K562 (cell line): ENCODE measurements at regions not wholly inside any gene's neighbourhood (a gene's known extent, or its start where the extent isn't known, plus 50 kb on each side); places are given as distances from the start of the nearest gene placed in this dataset.

Experiments
- ATAC-seq: fragments of 200-7000 bp; cut with Tn5 transposase; 3 replicates; pipeline ENCODE4 v1.9.1; 2020; ENCODE audit warnings: moderate library complexity
- BruUV-seq: library from RNA; stranded (reverse); fragments of 400-500 nt; replicated peaks from 2 replicates; lab custom pipeline; 2021; lab: Mats Ljungman, UMichigan
- CTCF ChIA-PET: fragments of 300-600 bp; formaldehyde crosslinking; extraction: SDS; loops from one replicate; lab custom pipeline; 2021; ENCODE audit warnings: low intra/inter-chr PET ratio; lab: Yijun Ruan, JAX
- POLR2A ChIA-PET: fragments of 300-600, 350-650 bp; sonication (Branson Sonifier 250); formaldehyde crosslinking; extraction: SDS; loops from one replicate; lab custom pipeline; 2021; ENCODE audit warnings: antibody characterized with exemption, inconsistent platforms; lab: Yijun Ruan, JAX
- DNase-seq, 4 experiments: peaks; one replicate each; pipeline versions ENCODE4 v3.0.0 to v3.0.0-alpha.2; 2011 to 2018; ENCODE audit warnings: low spot score in 3 of 4, mixed read lengths in 3 of 4; ENCODE audit errors: extremely low read depth in 1 of 4
- FAIRE-seq: peaks from 2 replicates; lab custom pipeline; 2011; peaks lifted over from hg19 to GRCh38; lab: Jason Lieb, UNC
- H2AFZ ChIP-seq: 2 replicates; pipeline ENCODE4 v1.6.0; 2011; ENCODE audit warnings: low read depth, low read length, control low read depth, inconsistent platforms
- H3K27ac ChIP-seq: fragments of 200-600 bp; 3 replicates; pipeline ENCODE4 v1.8.0; 2011; ENCODE audit warnings: low read depth, mild to moderate bottlenecking, control low read depth, inconsistent platforms, low read length, moderate library complexity, mixed read lengths; ENCODE audit errors: extremely low read depth
- H3K27me3 ChIP-seq, 2 experiments: fragments of 300-600 bp in 1 of 2; 2 replicates in 1 of 2; 3 replicates in 1 of 2; pipeline versions ENCODE4 v1.6.0 to v1.8.0; 2011; ENCODE audit warnings: inconsistent platforms in 2 of 2, low read length in 2 of 2, mild to moderate bottlenecking in 1 of 2, mixed read lengths in 1 of 2, moderate library complexity in 1 of 2; ENCODE audit not compliant: control insufficient read depth in 2 of 2, insufficient read depth in 2 of 2
- H3K36me3 ChIP-seq: fragments of 300-600 bp; 3 replicates; pipeline ENCODE4 v1.8.0; 2011; ENCODE audit warnings: mild to moderate bottlenecking, low read length, inconsistent platforms; ENCODE audit not compliant: control insufficient read depth, insufficient read depth
- H3K4me1 ChIP-seq, 2 experiments: fragments of 200-600 bp in 1 of 2; replicated peaks in 1 of 2; 2 replicates in 1 of 2; 3 replicates in 1 of 2; pipeline versions ENCODE4 v1.5.1 to v1.8.0; 2011; ENCODE audit warnings: inconsistent platforms in 2 of 2, low read length in 2 of 2, mild to moderate bottlenecking in 1 of 2, mixed read lengths in 1 of 2, moderate library complexity in 1 of 2; ENCODE audit not compliant: control insufficient read depth in 2 of 2, insufficient read depth in 2 of 2
- H3K4me2 ChIP-seq: 2 replicates; pipeline ENCODE4 v1.6.1; 2011; ENCODE audit warnings: low read length, control low read depth, inconsistent platforms, mixed read lengths; ENCODE audit not compliant: insufficient read depth
- H3K4me3 ChIP-seq: fragments of 200-600 bp; sonication (generic), shearing (Covaris generic); 2 replicates; pipeline ENCODE4 v1.5.1; 2016; ENCODE audit warnings: control low read depth, inconsistent platforms
- H3K79me2 ChIP-seq: fragments of 200-600 bp; 3 replicates; pipeline ENCODE4 v1.8.0; 2011; ENCODE audit warnings: low read length, inconsistent platforms; ENCODE audit not compliant: control insufficient read depth, insufficient read depth
- H3K9ac ChIP-seq, 2 experiments: 2 replicates each; pipeline versions ENCODE4 v1.6.0 to v1.6.1; 2011; ENCODE audit warnings: low read depth in 2 of 2, low read length in 2 of 2, control low read depth in 1 of 2, inconsistent platforms in 1 of 2, mild to moderate bottlenecking in 1 of 2, mixed read lengths in 1 of 2; ENCODE audit not compliant: insufficient read depth in 1 of 2
- H3K9me1 ChIP-seq: one replicate; pipeline ENCODE4 v1.6.0; 2011; ENCODE audit warnings: inconsistent platforms, mild to moderate bottlenecking, low read length, moderate library complexity; ENCODE audit not compliant: control insufficient read depth, insufficient read depth
- H3K9me3 ChIP-seq: replicated peaks from 2 replicates; pipeline ENCODE4 v1.5.1; 2011; ENCODE audit warnings: low read depth, low read length, inconsistent platforms; ENCODE audit not compliant: control insufficient read depth, insufficient read depth
- H4K20me1 ChIP-seq: replicated peaks from 2 replicates; pipeline ENCODE4 v1.6.1; 2011; ENCODE audit warnings: low read length, inconsistent platforms, mixed read lengths; ENCODE audit not compliant: control insufficient read depth, insufficient read depth
- CXXC5 ChIP-seq: fragments of 250-450 bp; sonication (Bioruptor Pico); IDR thresholded peaks from 2 replicates; pipeline ENCODE4 v1.8.0; 2022; ENCODE audit warnings: inconsistent platforms, mild to moderate bottlenecking, moderate library complexity
- HNRNPUL1 ChIP-seq: fragments of 200-400 bp; formaldehyde crosslinking; IDR thresholded peaks from 2 replicates; pipeline ENCODE4 v1.6.1; 2017; ENCODE audit warnings: low read length
- KAT8 ChIP-seq: fragments of 450-650 bp; IDR thresholded peaks from 2 replicates; pipeline ENCODE4 v1.6.1; 2016; ENCODE audit warnings: low read depth, mild to moderate bottlenecking
- OTX1 ChIP-seq: fragments of 450-650 bp; formaldehyde crosslinking; IDR thresholded peaks from 2 replicates; pipeline ENCODE4 v1.4.0; 2022; ENCODE audit warnings: mild to moderate bottlenecking
- PTBP1 ChIP-seq: fragments of 200-400 bp; formaldehyde crosslinking; IDR thresholded peaks from 2 replicates; pipeline ENCODE4 v1.6.1; 2017; ENCODE audit warnings: low read depth, low read length
- SIRT6 ChIP-seq: IDR thresholded peaks from one replicate; pipeline ENCODE4 v1.6.1; 2012; ENCODE audit warnings: low read depth, mild to moderate bottlenecking, control low read depth, inconsistent platforms, low read length, moderate library complexity
- ZNF212 ChIP-seq: fragments of 450-650 bp; formaldehyde crosslinking; IDR thresholded peaks from 2 replicates; pipeline ENCODE4 v1.4.0; 2020; ENCODE audit warnings: mild to moderate bottlenecking
- ZNF785 ChIP-seq: fragments of 250-450 bp; sonication (Bioruptor Pico); IDR thresholded peaks from 2 replicates; pipeline ENCODE4 v1.4.0; 2020; ENCODE audit warnings: mild to moderate bottlenecking
- WGBS: fragments of 100-300 bp; shearing (Covaris generic); methylation state at CpG from one replicate; pipeline ENCODE4 v1.1.6; 2016; ENCODE audit warnings: low coverage, mixed read lengths; ENCODE audit not compliant: insufficient coverage; ENCODE audit errors: missing lambda C conversion rate; 5-methylcytosine and 5-hydroxymethylcytosine counted together
- in situ Hi-C: fragments of 300-500 bp; cut with MboI; formaldehyde crosslinking; loops from 4 replicates; pipeline ENCODE4 v1.15.0; 2018; ENCODE audit warnings: inconsistent platforms, mixed read lengths
- intact Hi-C: fragments of 100-400 bp; cut with micrococcal nuclease; formaldehyde crosslinking; loops from 2 replicates; pipeline ENCODE4 v1.14.2; 2022
- TF ChIP-seq, protein P1 (sequence below): sonication (generic); formaldehyde crosslinking; IDR thresholded peaks from 2 replicates; pipeline ENCODE4 v1.8.1; 2022; ENCODE audit warnings: missing genetic modification reagents

DNA sequence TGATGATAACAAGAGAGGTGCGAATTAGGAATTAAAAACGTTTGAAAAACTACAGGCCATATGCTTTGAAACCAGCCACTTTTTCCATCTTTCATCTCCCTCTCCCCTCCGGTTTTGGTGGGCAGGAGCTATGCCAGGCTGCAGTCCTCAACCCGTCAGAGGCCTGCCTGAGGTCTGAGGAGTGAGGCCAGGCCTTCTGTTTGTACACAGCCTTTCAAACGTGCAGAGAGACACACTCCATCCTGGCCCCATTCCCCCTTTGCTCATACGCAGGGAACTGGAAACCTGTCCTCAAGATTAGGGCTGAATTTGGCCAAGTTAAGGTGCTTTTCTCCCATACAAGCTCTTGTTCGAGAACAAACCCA is 74.5 kb downstream of the ZIC5 start (continued):
- no peak for TF ChIP-seq OTX1 (CRISPR knock-in tag)
- no peak for TF ChIP-seq SIRT6
- no peak for TF ChIP-seq PTBP1
- TF ChIP-seq HNRNPUL1 = no peak
- TF ChIP-seq KAT8 = no peak

DNA sequence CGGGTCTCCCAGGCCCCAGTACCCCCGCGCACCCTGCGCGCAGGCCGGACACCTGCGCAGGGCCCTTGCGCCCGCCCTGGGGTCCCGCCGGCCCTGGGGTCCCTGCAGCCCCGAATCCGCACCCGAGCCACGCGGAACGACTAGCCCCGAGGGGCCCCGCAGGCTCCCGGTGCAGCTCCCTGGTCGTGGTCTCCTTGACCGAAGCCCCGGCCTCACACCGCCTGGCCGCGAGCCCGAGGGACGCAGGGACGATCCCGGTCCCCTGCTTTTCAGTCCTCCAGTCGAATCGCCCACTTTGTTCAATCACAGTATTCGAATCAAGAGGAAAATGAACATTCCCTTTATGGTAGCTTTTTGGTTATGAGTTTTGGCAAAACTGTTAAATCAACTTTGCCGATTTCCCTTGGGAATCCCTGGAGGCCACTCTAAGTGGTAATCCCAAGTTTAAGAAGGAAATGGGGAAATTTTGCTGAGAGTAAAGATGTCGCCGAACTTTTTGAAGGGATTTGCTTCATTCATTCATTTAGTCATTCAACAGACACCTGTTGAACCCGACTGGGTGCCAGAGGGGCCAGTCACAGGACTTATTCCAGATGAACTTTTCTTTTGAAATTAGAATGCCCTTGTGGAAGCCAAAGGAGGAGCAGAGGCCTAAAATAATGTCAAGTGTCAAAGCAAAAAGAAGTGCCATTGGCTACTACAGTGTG is 75.0 kb downstream of the ZIC5 start:
- ATAC-seq (no peak), DNase-seq (no peak), FAIRE-seq (no peak)
- Histone ChIP-seq H3K9ac (no peak overlapping the region), H3K4me2 (no peak overlapping the region), H3K4me3 (no peak overlapping the region), H3K9me3 (no peaks in the 10 kb centered on the region), H3K79me2 (no peaks in the 10 kb centered on the region), H3K27ac (no peak overlapping the region), H3K27me3 (peaks cover 21 to 53% of the 10 kb centered on the region in 2 experiments; a peak in 4 of 5 replicates), H3K9me1 (no peaks in the 10 kb centered on the region), H2AFZ (no peak overlapping the region), H3K4me1 (peaks cover 0 to 4% of the 10 kb centered on the region in 2 experiments; a peak in 1 of 5 replicates), H4K20me1 (no peaks in the 10 kb centered on the region), H3K36me3 (no peaks in the 10 kb centered on the region)
- intact Hi-C loops (no loop called here), in situ Hi-C loops (no loop called here)
- no TSS peak for BruUV-seq
- ChIA-PET POLR2A (interaction anchor here (0.6 to 0.9 kb wide), 2 partner anchors 210 to 653 kb away, joined by 3 read pairs; no protein-coding TSS in a partner anchor), CTCF (no interaction called here)
- TF ChIP-seq ZNF212 (no peak), ZNF785 (no peak), CXXC5 (CRISPR knock-in tag) (no peak)
- TF ChIP-seq, protein P1, sequence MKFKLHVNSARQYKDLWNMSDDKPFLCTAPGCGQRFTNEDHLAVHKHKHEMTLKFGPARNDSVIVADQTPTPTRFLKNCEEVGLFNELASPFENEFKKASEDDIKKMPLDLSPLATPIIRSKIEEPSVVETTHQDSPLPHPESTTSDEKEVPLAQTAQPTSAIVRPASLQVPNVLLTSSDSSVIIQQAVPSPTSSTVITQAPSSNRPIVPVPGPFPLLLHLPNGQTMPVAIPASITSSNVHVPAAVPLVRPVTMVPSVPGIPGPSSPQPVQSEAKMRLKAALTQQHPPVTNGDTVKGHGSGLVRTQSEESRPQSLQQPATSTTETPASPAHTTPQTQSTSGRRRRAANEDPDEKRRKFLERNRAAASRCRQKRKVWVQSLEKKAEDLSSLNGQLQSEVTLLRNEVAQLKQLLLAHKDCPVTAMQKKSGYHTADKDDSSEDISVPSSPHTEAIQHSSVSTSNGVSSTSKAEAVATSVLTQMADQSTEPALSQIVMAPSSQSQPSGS (CRISPR knock-in tag) = no peak
- 9% methylated on average over 16 of the region's 37 CpGs for WGBS
